ENCODE measurements at regions not wholly inside any gene's neighbourhood (a gene's known extent, or its start where the extent isn't known, plus 50 kb on each side); places are given as distances from the start of the nearest gene placed in this dataset.

DNA sequence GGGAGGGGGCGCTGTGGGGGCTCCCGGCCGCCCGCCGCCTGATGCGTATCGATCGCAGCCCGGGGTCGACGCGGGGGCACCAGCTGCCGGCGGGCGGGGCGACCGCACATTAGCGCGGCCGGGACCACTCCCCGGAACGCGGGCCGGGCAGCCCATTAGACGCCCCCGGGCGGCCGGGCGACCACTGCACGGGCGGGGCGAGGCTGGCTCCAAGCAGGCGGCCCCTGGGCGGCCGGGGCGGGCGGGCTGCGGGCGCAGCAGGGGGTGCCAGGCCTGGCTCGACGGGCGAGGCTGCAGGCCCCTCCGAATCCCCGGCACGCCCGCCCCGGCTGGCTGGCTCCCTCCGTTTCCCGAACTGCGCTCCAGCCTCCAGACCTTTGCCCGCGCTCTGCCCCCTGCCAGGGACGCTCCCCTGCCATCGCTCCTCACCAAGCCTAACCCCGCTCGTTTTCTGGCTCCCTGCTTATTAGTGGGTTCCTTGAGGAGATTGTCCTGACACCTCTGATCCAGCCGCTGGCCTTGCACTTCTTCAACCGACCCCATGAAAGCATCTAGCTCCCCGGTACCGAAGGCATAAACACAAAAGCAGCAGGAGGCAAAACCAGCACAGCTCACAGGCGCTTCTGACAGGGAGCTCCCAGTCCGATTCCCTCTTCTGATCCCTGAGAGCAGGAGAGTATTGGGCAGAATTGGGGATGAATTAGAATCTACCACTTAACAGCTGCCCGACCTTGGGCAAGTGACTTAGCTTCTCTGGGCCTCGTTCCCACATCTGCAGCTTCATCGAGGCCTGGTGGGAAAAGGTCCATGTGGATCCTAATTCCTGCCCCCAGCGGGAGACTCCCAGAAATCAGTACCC, 92.6 kb upstream of the CASZ1 start:
- Histone ChIP-seq H3K4me3 (peak overlapping the region; percentile 13 to 34 (median 26)), H3K4me1 (peaks cover 5 to 12% (median 11%) of the 10 kb centered on the region in 4 donors), H3K27ac (no peak overlapping the region), H3K9me3 (no peaks in the 10 kb centered on the region), H3K27me3 (peaks cover 0 to 75% (median 34%) of the 10 kb centered on the region in 3 donors), H3K36me3 (no peaks in the 10 kb centered on the region)
- peak in 1 of 2 donors; percentile 58 for DNase-seq
- intact Hi-C loops (cut with DNase I; ENCODE audit: low total_unique reads), result no loop called here
- no peak for TF ChIP-seq EP300 (IDR thresholded peaks at IDR 0.05)
- no peak for TF ChIP-seq POLR2AphosphoS5 (IDR thresholded peaks at IDR 0.05)
- TF ChIP-seq POLR2A (IDR thresholded peaks at IDR 0.05), result no peak
- TF ChIP-seq, protein P1, sequence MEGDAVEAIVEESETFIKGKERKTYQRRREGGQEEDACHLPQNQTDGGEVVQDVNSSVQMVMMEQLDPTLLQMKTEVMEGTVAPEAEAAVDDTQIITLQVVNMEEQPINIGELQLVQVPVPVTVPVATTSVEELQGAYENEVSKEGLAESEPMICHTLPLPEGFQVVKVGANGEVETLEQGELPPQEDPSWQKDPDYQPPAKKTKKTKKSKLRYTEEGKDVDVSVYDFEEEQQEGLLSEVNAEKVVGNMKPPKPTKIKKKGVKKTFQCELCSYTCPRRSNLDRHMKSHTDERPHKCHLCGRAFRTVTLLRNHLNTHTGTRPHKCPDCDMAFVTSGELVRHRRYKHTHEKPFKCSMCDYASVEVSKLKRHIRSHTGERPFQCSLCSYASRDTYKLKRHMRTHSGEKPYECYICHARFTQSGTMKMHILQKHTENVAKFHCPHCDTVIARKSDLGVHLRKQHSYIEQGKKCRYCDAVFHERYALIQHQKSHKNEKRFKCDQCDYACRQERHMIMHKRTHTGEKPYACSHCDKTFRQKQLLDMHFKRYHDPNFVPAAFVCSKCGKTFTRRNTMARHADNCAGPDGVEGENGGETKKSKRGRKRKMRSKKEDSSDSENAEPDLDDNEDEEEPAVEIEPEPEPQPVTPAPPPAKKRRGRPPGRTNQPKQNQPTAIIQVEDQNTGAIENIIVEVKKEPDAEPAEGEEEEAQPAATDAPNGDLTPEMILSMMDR (IDR thresholded peaks at IDR 0.05), result no peak
- WGBS, 5 donors, result 19 to 46% (median 29%) methylated on average over 27 to 66 of the region's 66 CpGs

- Histone ChIP-seq H3K4me1 (peaks cover 5 to 12% (median 11%) of the 10 kb centered on the region in 4 donors), H3K27ac (no peak overlapping the region), H3K9me3 (no peaks in the 10 kb centered on the region), H3K27me3 (peaks cover 0 to 77% (median 34%) of the 10 kb centered on the region in 3 donors), H3K4me3 (no peak overlapping the region), H3K36me3 (no peaks in the 10 kb centered on the region)
- no peak for DNase-seq
- intact Hi-C loops (cut with DNase I; ENCODE audit: low total_unique reads), result no loop called here
- WGBS, 5 donors, result 67 to 79% (median 73%) methylated on average over 16 to 20 of the region's 20 CpGs
- TF ChIP-seq POLR2A (IDR thresholded peaks at IDR 0.05), result no peak
- no peak for TF ChIP-seq EP300 (IDR thresholded peaks at IDR 0.05)
- no peak for TF ChIP-seq POLR2AphosphoS5 (IDR thresholded peaks at IDR 0.05)
- TF ChIP-seq, protein P1 (IDR thresholded peaks at IDR 0.05), result no peak
Observed at GRCh38 chr1:10889650-10890353, 93.4 kb upstream of the CASZ1 start.

- intact Hi-C loops (cut with DNase I; ENCODE audit: low total_unique reads), result no loop called here
- no peak for TF ChIP-seq POLR2AphosphoS5 (IDR thresholded peaks at IDR 0.05)
- TF ChIP-seq, protein P1 (IDR thresholded peaks at IDR 0.05), result no peak
- TF ChIP-seq EP300 (IDR thresholded peaks at IDR 0.05), result no peak
- no peak for TF ChIP-seq POLR2A (IDR thresholded peaks at IDR 0.05)
- Histone ChIP-seq H3K36me3 (no peaks in the 10 kb centered on the region), H3K27me3 (peaks cover 0 to 69% (median 34%) of the 10 kb centered on the region in 3 donors), H3K4me1 (peaks cover 5 to 12% (median 11%) of the 10 kb centered on the region in 4 donors), H3K9me3 (no peaks in the 10 kb centered on the region), H3K27ac (no peak overlapping the region), H3K4me3 (no peak overlapping the region)
- 36 to 53% (median 47%) methylated on average over 8 to 9 of the region's 9 CpGs for WGBS, 5 donors
- peak in 1 of 2 donors; percentile 71 for DNase-seq
Observed at GRCh38 chr1:10890491-10891071, 94.1 kb upstream of the CASZ1 start.

DNA sequence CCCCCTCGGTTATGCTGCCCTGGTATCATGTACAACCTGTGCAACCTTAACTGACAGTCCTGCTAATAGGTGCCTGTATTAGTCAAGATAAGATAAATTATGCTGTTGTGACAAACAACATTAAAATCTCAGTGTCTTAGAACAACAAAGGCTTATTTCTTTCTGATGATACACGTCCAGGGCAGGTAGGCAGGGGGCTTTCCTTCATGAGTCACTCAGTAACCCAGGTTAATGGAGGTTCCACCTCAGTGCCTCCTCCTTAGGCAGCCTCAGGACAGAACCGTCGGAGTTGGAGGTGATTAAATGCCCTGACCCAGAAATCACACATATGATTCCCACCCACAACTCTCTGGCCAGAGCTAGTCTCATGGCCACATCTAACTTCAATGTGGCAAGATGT, 94.6 kb upstream of the CASZ1 start:
- Histone ChIP-seq H3K9me3 (no peaks in the 10 kb centered on the region), H3K4me1 (peaks cover 5 to 12% (median 11%) of the 10 kb centered on the region in 4 donors), H3K4me3 (no peak overlapping the region), H3K27ac (no peak overlapping the region), H3K36me3 (no peaks in the 10 kb centered on the region), H3K27me3 (peaks cover 0 to 66% (median 34%) of the 10 kb centered on the region in 3 donors)
- 43 to 63% (median 48%) methylated on average over 4 of the region's 4 CpGs for WGBS, 5 donors
- intact Hi-C loops (cut with DNase I; ENCODE audit: low total_unique reads), result no loop called here
- TF ChIP-seq EP300 (IDR thresholded peaks at IDR 0.05) (no peak), POLR2A (IDR thresholded peaks at IDR 0.05) (no peak), POLR2AphosphoS5 (IDR thresholded peaks at IDR 0.05) (no peak)
- TF ChIP-seq, protein P1 (IDR thresholded peaks at IDR 0.05), result no peak
- DNase-seq, result no peak
